Activated CD4-positive, alpha-beta T cell treated with anti-CD3 and anti-CD28 coated beads, Interleukin-2, amount 50 U/mL, for 4 hours (primary cell): ENCODE measurements at regions not wholly inside any gene's neighbourhood (a gene's known extent, or its start where the extent isn't known, plus 50 kb on each side); places are given as distances from the start of the nearest gene placed in this dataset.
"Not testable (repeated sequence)": the region's sequence is repeated elsewhere in the genome, so short reads cannot be mapped to it uniquely, and the experiment has no call there.

ENCODE experiments used
- DNase-seq, 2 experiments: peaks; one replicate each; pipeline ENCODE4 v3.0.0-alpha.2; 2020

DNA sequence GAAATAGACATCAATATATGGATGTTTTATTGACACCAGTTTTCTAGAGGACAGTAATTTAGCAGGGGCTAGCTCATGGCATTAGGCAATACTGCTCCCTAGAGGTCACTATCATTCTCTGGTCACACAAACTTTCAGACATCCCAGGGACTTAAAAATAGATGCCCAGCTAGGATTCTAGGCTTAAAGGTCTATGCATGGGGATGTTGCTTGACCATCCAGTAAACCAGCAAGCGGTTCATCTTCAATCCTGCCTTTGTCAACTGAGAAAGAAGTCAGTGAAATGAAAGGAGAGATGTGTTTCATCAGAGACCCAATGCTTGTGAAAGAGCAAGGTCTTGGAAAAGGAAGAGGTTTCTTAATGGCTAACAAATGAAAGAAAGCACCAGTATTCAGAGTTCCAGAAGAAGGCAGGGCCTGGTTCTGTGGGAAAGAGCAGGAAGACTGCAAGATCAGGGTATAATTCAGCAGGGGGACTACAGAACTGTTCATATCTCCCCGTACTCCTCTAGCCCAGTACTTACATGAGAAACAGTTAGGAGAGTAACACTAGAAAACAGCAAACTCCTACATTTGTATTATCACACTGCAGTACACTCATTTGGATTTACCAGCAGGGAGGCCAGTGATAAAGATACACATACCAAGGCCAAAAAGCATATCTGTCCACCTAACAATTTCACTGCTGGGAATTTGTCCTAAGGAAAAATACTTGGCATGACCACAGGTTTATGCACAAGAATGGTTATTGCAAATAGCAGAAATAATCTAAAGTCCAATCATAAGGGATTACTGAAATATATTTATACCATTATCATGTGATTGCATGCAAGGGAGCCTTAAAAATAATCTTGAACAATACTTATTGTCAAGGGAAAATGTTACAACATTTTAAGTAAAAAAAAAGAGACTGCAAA lies 151.4 kb upstream of the LAMA2 start:
- DNase-seq = no peak

DNA sequence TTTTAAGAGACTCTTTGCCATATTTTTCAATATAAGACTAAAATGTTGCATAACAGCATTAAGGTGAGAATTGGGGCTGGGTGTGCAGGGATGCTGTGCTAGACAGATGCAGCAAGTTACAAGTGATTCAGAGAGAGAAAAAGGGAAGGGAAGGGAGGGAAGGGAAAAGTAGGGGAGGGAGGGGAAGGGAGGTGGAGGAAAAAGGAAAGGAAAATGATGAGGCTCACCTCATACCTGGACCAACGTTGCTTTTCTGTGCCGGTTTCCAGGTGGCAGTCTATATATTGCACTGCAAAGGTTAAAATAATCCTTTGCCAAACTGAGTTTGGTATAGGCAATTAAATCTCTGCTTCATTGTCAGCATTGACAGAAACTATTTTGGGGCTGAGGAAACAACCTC lies 155.4 kb upstream of the LAMA2 start:
- DNase-seq = no peak

DNA sequence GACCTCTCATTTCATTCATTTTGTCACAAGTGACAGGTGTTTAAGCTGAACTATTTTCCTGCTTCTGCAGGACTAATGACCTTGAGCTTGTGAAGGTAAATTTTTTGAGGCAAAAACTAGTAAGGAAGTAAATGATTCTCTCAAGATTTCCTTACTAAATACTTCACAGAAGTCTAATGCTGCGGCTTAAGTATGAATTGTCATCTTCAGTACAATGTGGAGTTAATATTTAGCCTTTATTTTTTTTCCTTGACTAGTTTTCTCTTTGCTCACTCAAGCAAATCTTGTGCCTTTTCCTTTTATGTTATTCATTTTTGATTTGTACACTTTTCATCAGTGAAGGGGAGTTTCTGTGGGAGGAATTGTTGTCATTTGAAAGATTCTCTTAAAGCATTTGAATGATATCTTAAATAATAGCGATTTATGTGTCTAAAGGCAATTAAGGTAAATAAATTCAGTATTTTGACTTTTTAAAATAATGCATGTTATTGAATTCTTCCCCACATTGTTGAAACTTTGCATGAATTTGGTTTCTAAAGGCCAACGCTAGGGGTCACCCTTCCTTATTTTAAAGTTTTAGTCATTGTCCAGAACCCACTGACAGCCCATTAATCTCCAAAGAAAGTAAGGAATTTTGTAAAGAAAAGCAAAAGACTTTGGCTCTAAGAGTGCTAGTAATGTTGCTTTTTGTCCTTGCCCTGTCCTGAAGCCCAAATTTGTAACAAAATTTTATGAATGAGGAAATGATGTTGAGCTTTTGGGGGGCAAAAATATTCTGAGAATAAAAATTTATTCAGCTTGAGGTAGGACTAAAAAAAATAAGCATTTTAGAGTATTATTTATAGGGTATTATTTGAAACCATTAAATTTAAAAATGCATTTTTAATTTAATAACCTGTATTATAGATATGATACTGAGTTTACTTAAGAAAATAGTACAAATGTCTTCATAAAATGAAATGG lies 157.4 kb upstream of the LAMA2 start:
- DNase-seq = peak in 1 of 2 experiments; percentile 2

GRCh38 chr6:128724738-128725137 lies 158.2 kb upstream of the LAMA2 start:
- no peak for DNase-seq

GRCh38 chr6:128723667-128724066 lies 159.3 kb upstream of the LAMA2 start:
- DNase-seq = no peak

DNA sequence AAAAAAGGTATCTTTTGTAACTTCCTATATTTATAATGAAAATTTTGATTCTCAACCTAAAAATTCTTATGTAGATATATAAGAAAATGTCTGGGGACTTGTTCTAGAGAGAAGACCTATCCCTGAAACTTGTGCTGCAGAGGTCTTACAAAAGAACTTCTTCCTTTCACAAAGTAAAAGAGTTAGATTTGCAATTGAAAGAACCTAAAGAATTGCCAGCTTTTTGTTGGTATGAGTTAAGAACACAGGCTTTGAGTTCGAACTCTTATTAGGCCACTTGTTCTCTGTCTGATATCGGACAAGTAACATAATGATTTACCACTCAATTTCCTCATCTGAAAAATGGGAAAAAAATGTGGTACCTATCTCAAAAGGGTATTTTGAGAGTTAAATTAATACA lies 162.0 kb upstream of the LAMA2 start:
- no peak for DNase-seq

- DNase-seq = no peak
Measured at GRCh38 chr6:128719786-128720185, 163.2 kb upstream of the LAMA2 start.

DNA sequence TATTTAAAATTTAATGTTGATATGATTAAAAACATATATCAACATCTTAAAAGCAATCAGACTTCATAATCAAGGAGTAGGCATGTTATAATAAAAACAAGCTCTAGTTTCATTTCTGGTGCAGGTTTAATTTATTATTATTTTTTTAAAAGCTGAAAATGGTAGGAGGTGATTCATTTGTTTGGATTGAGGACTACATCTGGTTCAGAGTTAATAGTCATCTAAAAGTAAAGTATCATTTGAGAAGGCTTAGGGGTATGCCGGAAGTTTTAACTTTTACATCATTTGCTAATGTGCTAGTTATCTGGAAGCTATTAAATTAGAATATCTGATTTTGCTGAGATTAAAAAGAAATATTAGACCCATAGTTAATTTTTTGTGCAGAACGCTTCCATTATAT lies 169.5 kb upstream of the LAMA2 start:
- no peak for DNase-seq

DNA sequence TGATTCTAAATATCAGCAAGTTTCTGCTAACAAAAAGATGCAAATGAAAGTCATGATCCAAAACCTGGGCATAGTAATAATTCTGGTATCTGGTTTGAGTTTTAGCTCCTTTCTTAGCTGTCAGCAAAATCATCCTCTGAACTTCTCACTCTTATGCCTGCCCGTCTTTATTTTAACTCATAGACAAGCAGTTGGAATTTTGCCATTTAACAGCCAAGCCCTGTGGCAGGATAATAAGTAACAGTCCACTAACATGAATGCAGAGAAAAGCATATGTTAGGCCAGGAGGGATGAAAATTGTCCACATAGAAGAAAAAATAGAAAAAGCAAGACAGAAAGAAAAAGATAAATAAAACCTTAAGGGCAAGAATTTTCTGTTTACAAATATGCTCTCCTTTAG lies 170.0 kb upstream of the LAMA2 start:
- DNase-seq = no peak

DNA sequence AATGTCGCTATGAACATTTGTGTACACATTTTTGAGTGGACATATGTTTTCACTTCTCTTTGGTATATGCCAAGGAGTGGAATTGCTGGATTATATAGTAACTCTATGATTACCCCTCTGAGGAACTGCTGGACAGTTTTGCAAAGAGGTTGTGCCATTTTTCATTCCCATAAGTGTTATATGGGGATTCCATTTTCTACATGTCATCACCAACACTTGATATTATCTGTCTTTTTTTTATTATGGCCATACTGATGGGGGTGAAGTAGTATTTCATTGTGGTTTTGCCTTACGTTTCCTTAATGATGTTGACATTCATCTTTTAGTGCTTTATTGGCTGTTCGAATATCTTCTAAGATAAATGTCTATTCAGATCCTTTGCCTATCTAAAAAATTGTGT lies 171.8 kb upstream of the LAMA2 start:
- no peak for DNase-seq

- no peak for DNase-seq
Measured at GRCh38 chr6:128710315-128710714, 172.6 kb upstream of the LAMA2 start.

DNA sequence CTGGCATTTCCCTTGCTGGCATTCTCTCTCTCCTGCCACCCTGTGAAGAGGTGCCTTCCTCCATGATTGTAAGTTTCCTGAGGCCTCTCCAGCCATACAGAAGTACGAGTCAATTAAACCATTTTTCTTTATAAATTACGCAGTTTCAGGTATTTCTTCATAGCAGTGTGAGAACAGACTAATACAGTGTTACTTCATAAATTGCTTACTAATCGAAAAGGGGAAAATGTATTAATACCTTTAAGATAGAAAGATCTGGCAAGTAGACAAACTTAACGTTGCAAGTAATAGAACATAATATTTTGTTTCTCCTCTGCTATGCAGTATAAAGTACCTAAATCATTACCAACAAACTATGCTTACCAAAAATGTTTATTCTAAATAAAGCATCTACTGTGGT lies 178.3 kb upstream of the LAMA2 start:
- DNase-seq = no peak

- not testable (repeated sequence) for DNase-seq
Measured at GRCh38 chr6:128703794-128704193, 179.1 kb upstream of the LAMA2 start.

DNA sequence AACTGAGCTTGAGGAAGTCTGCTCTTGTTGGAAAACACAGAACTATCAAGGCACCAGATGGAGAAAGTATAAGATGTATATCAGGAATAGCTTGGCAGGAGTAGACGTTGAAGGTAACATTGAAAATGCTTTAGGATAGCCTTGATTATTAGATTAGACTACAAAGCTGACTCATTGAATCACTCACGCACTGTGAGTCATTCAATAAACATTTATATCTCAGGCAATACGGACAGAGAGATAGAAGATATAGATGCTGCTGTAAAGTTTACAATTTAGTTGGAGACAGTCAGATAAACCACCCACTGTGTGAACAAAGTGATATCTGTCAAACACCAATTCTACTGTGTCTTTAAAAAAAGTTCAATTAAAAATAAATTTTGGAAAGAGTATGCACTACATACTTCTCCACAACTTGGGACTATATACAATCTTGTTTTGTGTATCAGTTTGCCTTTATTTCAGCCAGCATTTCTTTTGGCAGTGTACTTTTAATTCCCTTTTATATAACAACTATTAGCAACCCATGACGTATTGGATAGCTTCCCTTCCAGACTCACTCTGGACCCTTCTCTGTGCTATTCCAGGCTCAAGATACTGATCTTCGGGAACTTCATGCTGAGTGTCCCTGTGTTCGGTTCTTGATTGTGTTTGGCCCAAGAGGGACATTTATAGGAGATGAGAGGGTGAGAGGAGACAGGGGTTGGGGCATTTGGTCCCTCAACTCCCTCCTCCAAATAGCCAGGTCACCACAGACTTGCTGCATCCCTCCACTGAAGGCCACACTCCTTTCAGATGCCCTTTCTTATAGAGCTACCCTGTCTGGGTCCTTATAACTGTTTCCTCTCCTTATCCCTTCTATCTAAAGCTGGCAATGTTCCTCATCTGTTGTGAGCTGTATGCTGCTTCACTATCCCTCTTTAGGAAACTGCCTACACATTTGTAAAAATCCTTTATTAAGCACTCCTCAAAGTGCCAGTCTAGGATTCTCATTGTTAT lies 176.6 kb upstream of the PTPRK start:
- DNase-seq = no peak

- DNase-seq = no peak
Measured at GRCh38 chr6:128694303-128695009, 174.1 kb upstream of the PTPRK start.

- DNase-seq = no peak
Measured at GRCh38 chr6:128690063-128690462, 169.7 kb upstream of the PTPRK start.

GRCh38 chr6:128686084-128686483 lies 165.7 kb upstream of the PTPRK start:
- no peak for DNase-seq

DNA sequence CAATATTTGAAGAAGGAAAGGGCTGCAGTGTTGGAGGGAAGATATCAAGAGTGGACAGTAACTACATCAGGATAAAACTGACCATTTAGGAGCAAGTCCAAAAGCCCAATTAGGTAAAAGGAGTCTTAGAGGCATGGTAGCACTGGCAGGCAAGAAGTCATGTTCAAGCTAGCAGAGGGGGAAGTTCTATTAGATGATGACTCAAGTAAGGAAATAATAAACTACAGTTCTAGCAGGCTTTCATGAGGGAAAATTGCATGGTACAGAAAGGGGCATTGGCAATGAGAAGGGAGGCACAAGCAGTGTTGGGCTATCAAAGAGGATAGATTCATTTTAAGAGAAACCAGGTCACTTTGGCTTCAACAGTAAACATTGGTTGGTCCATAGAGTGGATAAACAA lies 156.1 kb upstream of the PTPRK start:
- DNase-seq = no peak

GRCh38 chr6:128672023-128672422 lies 151.6 kb upstream of the PTPRK start:
- no peak for DNase-seq

DNA sequence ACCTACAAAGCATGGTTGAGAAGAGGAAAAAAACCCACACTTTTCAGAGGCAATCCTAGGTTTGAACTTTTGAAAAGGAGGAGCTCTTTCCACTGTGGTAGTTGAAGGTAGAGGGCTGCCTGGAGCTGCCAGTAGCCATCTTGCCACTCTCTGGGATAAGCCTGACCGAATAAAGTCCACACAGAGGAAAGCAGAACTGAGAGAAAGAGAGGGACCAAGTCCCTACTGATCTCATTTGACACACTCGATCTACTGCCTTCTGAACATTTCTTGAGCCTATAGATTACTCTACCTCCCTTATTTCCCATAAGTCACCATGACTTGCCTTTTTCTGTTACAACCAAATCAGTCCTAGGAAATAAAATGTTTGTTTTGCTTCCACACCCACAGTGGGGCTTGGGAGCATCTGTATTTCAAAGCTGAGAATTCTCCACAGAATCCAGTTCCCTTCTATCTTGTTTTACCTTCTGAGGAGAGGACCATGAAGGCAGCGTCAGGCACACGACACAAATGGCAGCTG lies 147.0 kb upstream of the PTPRK start:
- no peak for DNase-seq

DNA sequence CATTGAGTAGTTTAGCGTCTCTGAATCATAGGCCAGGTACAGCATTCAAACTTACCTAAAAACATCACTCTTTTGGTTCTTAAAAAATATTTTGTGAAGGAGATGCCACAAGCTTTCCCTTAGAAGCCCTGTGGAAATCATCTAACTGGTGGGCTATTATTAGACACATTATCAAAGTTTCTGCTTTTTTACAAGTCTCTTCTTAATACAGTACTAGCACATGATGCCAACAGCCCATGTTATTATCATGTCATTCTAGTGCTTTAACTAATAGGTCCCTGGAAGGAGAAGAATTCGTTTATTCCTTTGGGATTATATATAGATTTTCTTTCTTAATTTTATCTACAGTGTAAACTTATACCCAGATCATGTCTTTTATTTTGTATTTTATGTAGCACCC lies 146.0 kb upstream of the PTPRK start:
- no peak for DNase-seq

DNA sequence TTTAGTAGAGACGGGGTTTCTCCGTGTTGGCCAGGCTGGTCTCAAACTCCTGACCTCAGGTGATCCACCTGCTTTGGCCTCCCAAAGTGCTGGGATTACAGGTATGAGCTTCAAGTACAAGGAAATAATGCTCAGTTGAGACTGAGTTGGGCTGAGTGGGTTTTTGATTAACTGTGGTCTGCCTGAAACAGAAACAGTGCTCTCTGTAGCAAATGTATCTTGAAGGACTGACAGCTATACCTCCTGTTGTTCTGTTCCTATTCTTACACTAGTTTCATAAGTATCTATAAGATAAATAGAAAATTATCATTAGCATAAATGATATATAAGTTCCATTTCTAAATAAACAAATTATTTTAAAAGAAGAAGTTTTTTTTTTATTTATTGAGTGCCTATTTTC lies 142.8 kb upstream of the PTPRK start:
- no peak for DNase-seq
